B cell (primary cell): ENCODE measurements at regions not wholly inside any gene's neighbourhood (a gene's known extent, or its start where the extent isn't known, plus 50 kb on each side); places are given as distances from the start of the nearest gene placed in this dataset.

ENCODE experiments used
- ATAC-seq: fragments of 200-7000 bp; cut with Tn5 transposase; one replicate; pipeline ENCODE4 v1.10.0; 2021; ENCODE audit warnings: low read depth, mild to moderate bottlenecking, moderate number of reproducible peaks, moderate library complexity
- CTCF ChIA-PET: fragments of 350-600 bp; sonication (Branson Sonifier 250); formaldehyde crosslinking; loops from one replicate; lab custom pipeline; 2021; ENCODE audit warnings: antibody characterized with exemption, inconsistent platforms; lab: Charles Lee
- POLR2A ChIA-PET: fragments of 350-600 bp; sonication (Branson Sonifier 250); formaldehyde crosslinking; loops from one replicate; lab custom pipeline; 2021; ENCODE audit warnings: antibody characterized with exemption; lab: Charles Lee
- DNase-seq: peaks from one replicate; pipeline ENCODE4 v3.0.0; 2013
- H2AFZ ChIP-seq: 2 replicates; pipeline ENCODE4 v1.6.1; 2012; ENCODE audit warnings: mild to moderate bottlenecking, low read depth, low read length; ENCODE audit not compliant: insufficient read depth, poor library complexity, severe bottlenecking
- H3K27ac ChIP-seq, 2 donors: 1 replicate in 1 of 2; 2 replicates in 1 of 2; pipeline ENCODE4 v1.5.1; 2012 to 2013; ENCODE audit warnings: low read length in 2 of 2, mild to moderate bottlenecking in 2 of 2, moderate library complexity in 1 of 2
- H3K27me3 ChIP-seq, 4 experiments: fragments of 200-600 bp in 1 of 4; sonication (generic) in 1 of 4; replicated peaks in 1 of 4; 1 replicate in 2 of 4; 2 replicates in 2 of 4; pipeline versions ENCODE4 v1.6.1 to v1.7.0; 2013 to 2016; ENCODE audit warnings: low read length in 3 of 4, mild to moderate bottlenecking in 2 of 4, mixed read lengths in 1 of 4, moderate library complexity in 1 of 4; ENCODE audit not compliant: insufficient read depth in 4 of 4, control insufficient read depth in 3 of 4; ENCODE audit errors: control extremely low read depth in 1 of 4
- H3K36me3 ChIP-seq, 2 experiments: replicated peaks in 1 of 2; 1 replicate in 1 of 2; 2 replicates in 1 of 2; pipeline versions ENCODE4 v1.6.1 to v1.7.1; 2013; ENCODE audit warnings: low read length in 1 of 2; ENCODE audit not compliant: insufficient read depth in 2 of 2, control insufficient read depth in 1 of 2; ENCODE audit errors: control extremely low read depth in 1 of 2, extremely low read depth in 1 of 2
- H3K4me1 ChIP-seq, 2 donors: fragments of 200-600 bp in 1 of 2; sonication (generic) in 1 of 2; 1 replicate in 1 of 2; 2 replicates in 1 of 2; pipeline versions ENCODE4 v1.5.1 to v1.6.1; 2013 to 2017; ENCODE audit warnings: low read length in 2 of 2; ENCODE audit not compliant: control insufficient read depth in 2 of 2, insufficient read depth in 2 of 2
- H3K4me2 ChIP-seq: replicated peaks from 2 replicates; pipeline ENCODE3; 2012; ENCODE audit warnings: mild to moderate bottlenecking, low read depth, low read length; ENCODE audit not compliant: poor library complexity, severe bottlenecking
- H3K4me3 ChIP-seq, 5 experiments: fragments of 200-600 bp in 1 of 5; sonication (generic) in 1 of 5; 1 replicate in 3 of 5; 2 replicates in 2 of 5; pipeline versions ENCODE4 v1.5.1 to v1.7.0; 2011 to 2016; ENCODE audit warnings: low read length in 4 of 5, mild to moderate bottlenecking in 4 of 5, low read depth in 2 of 5, control low read depth in 1 of 5, moderate library complexity in 1 of 5; ENCODE audit not compliant: insufficient read depth in 1 of 5; ENCODE audit errors: control extremely low read depth in 1 of 5, extremely low read depth in 1 of 5
- H3K79me2 ChIP-seq: fragments of 200-600 bp; sonication (generic); one replicate; pipeline ENCODE4 v1.6.0; 2016; ENCODE audit warnings: low read length; ENCODE audit not compliant: control insufficient read depth, insufficient read depth
- H3K9ac ChIP-seq: fragments of 200-600 bp; sonication (generic); 2 replicates; pipeline ENCODE4 v1.6.1; 2017; ENCODE audit warnings: mild to moderate bottlenecking, low read length, moderate library complexity
- H3K9me3 ChIP-seq, 3 donors: one replicate each; pipeline versions ENCODE4 v1.6.1 to v1.7.1; 2013; ENCODE audit warnings: low read length in 2 of 3; ENCODE audit not compliant: control insufficient read depth in 2 of 3, insufficient read depth in 1 of 3; ENCODE audit errors: control extremely low read depth in 1 of 3
- H4K20me1 ChIP-seq: 2 replicates; pipeline ENCODE4 v1.6.0; 2012; ENCODE audit warnings: mild to moderate bottlenecking, low read length; ENCODE audit not compliant: insufficient read depth, control insufficient read depth, poor library complexity, severe bottlenecking
- H3K27ac Mint-ChIP-seq: one replicate; pipeline ENCODE4 v1.8.0; 2021; ENCODE audit warnings: mixed read lengths
- H3K27me3 Mint-ChIP-seq: one replicate; pipeline ENCODE4 v1.8.0; 2021; ENCODE audit warnings: mixed read lengths
- H3K4me1 Mint-ChIP-seq: one replicate; pipeline ENCODE4 v1.8.0; 2021; ENCODE audit warnings: mixed read lengths
- H3K4me3 Mint-ChIP-seq: one replicate; pipeline ENCODE4 v1.8.0; 2021; ENCODE audit warnings: mixed read lengths
- H3K9me3 Mint-ChIP-seq: one replicate; pipeline ENCODE4 v1.8.0; 2022; ENCODE audit warnings: mixed read lengths; ENCODE audit not compliant: insufficient read depth
- CTCF ChIP-seq: fragments of 200-600 bp; IDR thresholded peaks from one replicate; pipeline ENCODE4 v1.8.0; 2022; ENCODE audit warnings: antibody characterized with exemption, mild to moderate bottlenecking
- EZH2 ChIP-seq: IDR thresholded peaks from 2 replicates; pipeline ENCODE4 v1.6.1; 2012; ENCODE audit warnings: borderline replicate concordance, low read depth, mild to moderate bottlenecking, moderate library complexity, low read length; ENCODE audit not compliant: insufficient read depth, poor library complexity, severe bottlenecking
- WGBS: methylation state at CpG from one replicate; pipeline ENCODE4 v1.1.5; 2013; ENCODE audit warnings: missing lambda C conversion rate; ENCODE audit not compliant: insufficient coverage; 5-methylcytosine and 5-hydroxymethylcytosine counted together
- intact Hi-C: fragments of 100-400 bp; cut with micrococcal nuclease; formaldehyde crosslinking; loops from one replicate; pipeline ENCODE4 v1.10.0; 2022

GRCh38 chr18:78586586-78586985, 393.0 kb upstream of the SALL3 start:
- CTCF ChIA-PET, result interaction anchor here (0.7 to 0.9 kb wide), 2 partner anchors 44 to 108 kb away, joined by 3 read pairs; no protein-coding TSS in a partner anchor
- H3K4me2 ChIP-seq, result no peak overlapping the region
- H3K27ac Mint-ChIP-seq, result no peak overlapping the region
- H3K27me3 Mint-ChIP-seq, result no peaks in the 10 kb centered on the region
- no peak overlapping the region for H2AFZ ChIP-seq
- H4K20me1 ChIP-seq, result no peaks in the 10 kb centered on the region
- H3K36me3 ChIP-seq, result no peaks in the 10 kb centered on the region
- no peak overlapping the region for H3K4me3 Mint-ChIP-seq
- ATAC-seq (no peak), DNase-seq (no peak)
- 94% methylated on average over 6 of the region's 7 CpGs for WGBS
- no peak for TF ChIP-seq CTCF
- TF ChIP-seq EZH2, result no peak
- no peaks in the 10 kb centered on the region for H3K4me1 Mint-ChIP-seq
- H3K9me3 Mint-ChIP-seq, result no peaks in the 10 kb centered on the region
- H3K4me3 ChIP-seq, result no peak overlapping the region
- no peak overlapping the region for H3K27ac ChIP-seq
- no peaks in the 10 kb centered on the region for H3K27me3 ChIP-seq
- no peaks in the 10 kb centered on the region for H3K79me2 ChIP-seq
- POLR2A ChIA-PET, result no interaction called here
- intact Hi-C loops, result no loop called here
- no peak overlapping the region for H3K9ac ChIP-seq
- H3K9me3 ChIP-seq, result peaks cover 0 to 39% (median 0%) of the 10 kb centered on the region in 3 donors
- no peaks in the 10 kb centered on the region for H3K4me1 ChIP-seq

GRCh38 chr18:78587096-78587495, 392.5 kb upstream of the SALL3 start:
- Histone ChIP-seq H3K36me3 (no peaks in the 10 kb centered on the region), H3K9ac (no peak overlapping the region), H3K79me2 (no peaks in the 10 kb centered on the region), H3K4me1 (no peaks in the 10 kb centered on the region), H3K27ac (no peak overlapping the region), H3K4me2 (no peak overlapping the region), H4K20me1 (no peaks in the 10 kb centered on the region), H3K4me3 (no peak overlapping the region), H3K9me3 (peaks cover 0 to 41% (median 0%) of the 10 kb centered on the region in 3 donors), H3K27me3 (no peaks in the 10 kb centered on the region), H2AFZ (no peak overlapping the region)
- no peak overlapping the region for H3K27ac Mint-ChIP-seq
- ChIA-PET CTCF (interaction anchor here (0.7 to 0.9 kb wide), 2 partner anchors 45 to 109 kb away, joined by 3 read pairs; no protein-coding TSS in a partner anchor), POLR2A (no interaction called here)
- ATAC-seq, result no peak
- H3K9me3 Mint-ChIP-seq, result peaks cover 2% of the 10 kb centered on the region
- 85% methylated on average over 8 of the region's 11 CpGs for WGBS
- intact Hi-C loops, result no loop called here
- H3K27me3 Mint-ChIP-seq, result no peaks in the 10 kb centered on the region
- DNase-seq, result no peak
- H3K4me3 Mint-ChIP-seq, result no peak overlapping the region
- no peaks in the 10 kb centered on the region for H3K4me1 Mint-ChIP-seq
- no peak for TF ChIP-seq CTCF
- no peak for TF ChIP-seq EZH2
